ENCODE measurements at regions not wholly inside any gene's neighbourhood (a gene's known extent, or its start where the extent isn't known, plus 50 kb on each side); places are given as distances from the start of the nearest gene placed in this dataset.
"Not testable (repeated sequence)": the region's sequence is repeated elsewhere in the genome, so short reads cannot be mapped to it uniquely, and the experiment has no call there.

- not testable (repeated sequence) for DNase-seq
Measured at GRCh38 chr1:206314951-206315636, 111.8 kb downstream of the SRGAP2 start.

GRCh38 chr1:206316901-206317300, 113.6 kb downstream of the SRGAP2 start:
- DNase-seq, result not testable (repeated sequence)

GRCh38 chr1:206317878-206318514, 114.7 kb downstream of the SRGAP2 start:
- not testable (repeated sequence) for DNase-seq

DNA sequence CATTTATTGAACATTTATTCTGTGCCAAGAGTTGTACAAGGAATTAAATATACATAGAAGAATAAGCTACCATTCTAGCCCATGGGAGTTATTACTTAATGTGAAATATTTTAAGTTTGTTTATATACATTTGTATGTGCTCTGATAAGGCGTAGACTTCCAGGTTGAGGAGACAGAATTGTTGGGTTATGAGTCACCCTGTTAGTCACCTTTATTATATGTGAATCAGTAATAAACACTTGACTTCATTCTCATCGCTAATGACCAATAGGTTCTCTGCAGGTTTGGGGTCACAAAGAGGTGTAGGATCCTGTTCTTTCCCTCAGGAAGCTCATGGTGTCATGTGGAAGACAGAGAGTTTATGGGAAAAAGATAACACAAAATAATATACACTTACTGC, 116.9 kb downstream of the SRGAP2 start:
- DNase-seq, result not testable (repeated sequence)

DNA sequence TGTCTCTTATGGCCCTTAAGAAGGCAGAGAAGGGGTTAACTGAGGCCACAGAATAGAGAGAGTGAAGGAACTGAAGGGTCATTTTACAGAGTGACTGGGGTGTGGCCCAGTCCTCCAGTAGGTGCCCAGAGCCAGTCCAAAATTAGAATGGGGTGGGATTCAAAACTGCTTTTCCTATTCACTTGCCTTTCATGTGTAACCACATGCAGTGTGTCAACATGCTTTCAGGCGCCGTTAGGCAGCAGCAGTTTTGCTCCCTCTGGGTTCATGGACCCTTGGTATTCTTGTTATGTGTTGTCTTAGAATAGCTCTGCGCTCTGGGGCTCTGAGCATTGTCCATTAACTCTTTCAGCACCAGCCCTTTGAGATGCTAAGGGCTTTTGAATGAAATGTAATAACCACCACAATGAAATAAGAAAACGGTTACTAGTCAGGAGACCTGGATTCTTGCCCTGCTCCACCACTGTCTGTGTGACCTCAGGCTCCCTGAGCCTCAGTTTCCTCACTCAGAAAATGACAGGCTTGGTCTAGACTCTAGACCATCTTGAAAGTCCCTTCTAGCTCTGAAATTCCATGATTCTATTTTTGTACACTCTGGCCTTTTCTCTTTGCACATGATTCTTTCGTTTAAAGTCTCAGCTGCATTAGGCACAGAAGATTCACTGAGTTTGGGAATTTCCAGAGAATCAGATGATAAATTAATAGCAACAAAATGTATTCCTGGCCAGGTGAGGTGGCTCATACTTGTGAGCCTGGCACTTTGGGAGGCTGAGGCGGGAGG, 123.0 kb downstream of the SRGAP2 start:
- not testable (repeated sequence) for DNase-seq

GRCh38 chr1:206331597-206331996, 128.3 kb downstream of the SRGAP2 start:
- not testable (repeated sequence) for DNase-seq

GRCh38 chr1:206333316-206333715, 130.0 kb downstream of the SRGAP2 start:
- DNase-seq, result not testable (repeated sequence)

DNA sequence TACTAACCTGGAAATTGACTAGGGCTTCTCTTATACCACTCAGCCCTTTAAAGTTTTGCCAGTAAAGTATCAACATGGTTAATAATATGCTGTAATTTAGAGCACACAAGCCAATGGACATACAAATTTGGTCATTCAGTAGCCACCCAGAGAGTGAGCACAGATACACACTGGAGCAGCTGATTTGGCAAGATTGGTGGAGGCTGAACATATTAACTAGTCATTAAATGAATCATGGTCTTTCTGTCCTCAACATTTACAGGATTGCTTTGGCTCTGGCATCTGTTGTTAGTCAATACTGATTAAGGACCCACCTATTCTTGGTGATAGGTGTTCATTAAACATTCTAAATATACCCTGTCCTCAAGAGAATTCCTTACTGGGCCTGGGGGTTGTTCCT, 130.6 kb downstream of the SRGAP2 start:
- not testable (repeated sequence) for DNase-seq

GRCh38 chr1:206334481-206334880, 131.1 kb downstream of the SRGAP2 start:
- DNase-seq, result not testable (repeated sequence)

GRCh38 chr1:206335162-206335561, 131.8 kb downstream of the SRGAP2 start:
- DNase-seq, result not testable (repeated sequence)

DNA sequence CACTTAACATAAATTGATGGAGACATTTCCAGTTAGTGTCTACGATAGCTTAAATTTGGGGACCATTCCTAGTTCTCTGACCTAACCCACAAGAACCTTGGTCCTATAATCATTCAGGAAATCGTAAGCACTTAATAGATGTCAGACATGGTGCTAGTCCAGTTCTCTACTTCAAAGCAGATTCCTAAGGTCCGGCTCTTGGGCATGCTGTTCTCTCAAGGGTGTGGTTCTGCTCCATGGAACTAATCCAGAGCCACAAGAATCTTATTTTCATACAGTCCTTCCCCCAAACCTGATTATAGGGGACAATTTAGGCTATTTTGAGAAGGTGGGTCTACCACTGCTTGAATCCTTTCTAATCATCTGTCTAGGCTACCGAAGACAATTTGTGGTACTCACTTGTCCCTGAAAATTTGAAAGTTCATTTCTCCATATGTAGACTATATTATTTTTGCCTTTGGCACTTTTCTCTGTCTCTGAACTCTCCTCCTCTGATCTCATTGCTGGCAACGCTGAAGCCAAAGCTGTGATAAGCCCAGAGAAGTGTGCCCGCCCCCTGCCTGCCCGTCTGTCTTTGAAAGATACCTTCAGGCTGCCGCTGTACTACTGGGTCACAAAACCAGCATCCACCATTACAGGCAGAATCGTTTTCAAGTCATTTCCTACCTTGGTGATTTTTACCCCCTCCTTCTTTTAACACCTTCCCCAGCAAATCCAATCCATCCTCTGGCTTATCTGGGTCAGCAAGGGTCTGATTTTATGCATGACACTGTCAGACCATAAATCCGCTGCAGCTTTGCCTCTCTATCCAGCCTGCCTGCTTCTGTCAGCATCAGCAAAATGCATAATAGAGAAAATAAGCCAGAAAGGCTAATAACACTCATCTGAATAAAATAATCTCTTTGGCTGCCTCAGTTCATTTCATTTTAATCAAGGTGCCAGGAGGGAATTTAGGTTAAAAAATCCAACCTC, 132.8 kb downstream of the SRGAP2 start:
- DNase-seq, result not testable (repeated sequence)

- DNase-seq, result not testable (repeated sequence)
Measured at GRCh38 chr1:206337024-206337423, 133.3 kb upstream of the IKBKE start.

DNA sequence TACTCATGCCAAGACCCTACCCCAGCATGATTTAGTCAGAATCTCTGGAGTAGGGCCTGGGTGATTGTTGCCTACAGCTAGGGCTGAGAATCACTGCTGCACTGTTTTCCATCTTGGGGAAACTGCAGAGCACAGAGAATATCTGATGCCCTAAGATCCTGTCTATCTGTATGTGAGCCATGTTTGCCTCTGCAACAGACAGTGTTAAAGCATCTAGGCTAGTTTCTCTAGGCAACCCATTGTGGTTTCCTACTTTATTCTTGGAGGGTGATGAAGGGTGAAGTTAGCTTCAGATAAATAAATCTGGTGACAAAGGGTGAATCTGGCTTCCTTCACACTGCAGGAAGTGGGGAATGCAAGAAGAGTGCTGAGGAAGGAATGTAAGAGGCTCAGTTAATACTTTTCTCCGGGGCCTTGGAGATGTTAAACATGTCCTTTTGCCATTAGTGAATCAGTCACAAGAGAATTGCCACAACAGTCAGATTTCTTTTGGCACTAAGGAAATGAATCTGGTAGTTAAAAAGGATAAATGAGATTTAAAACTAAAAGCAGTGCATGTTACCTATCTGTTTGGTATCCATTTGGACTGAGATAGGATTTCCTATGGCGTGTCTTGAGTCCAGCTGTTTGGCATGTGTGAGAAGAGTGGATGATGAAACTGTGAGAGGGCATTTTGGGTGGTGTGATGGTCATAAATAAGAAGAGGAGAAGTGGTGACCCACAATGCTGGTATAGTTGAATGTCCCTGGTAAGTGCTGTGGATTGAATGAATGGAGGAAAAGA, 119.6 kb upstream of the IKBKE start:
- peak; percentile 32 for DNase-seq

GRCh38 chr1:206351276-206352052, 118.8 kb upstream of the IKBKE start:
- not testable (repeated sequence) for DNase-seq

GRCh38 chr1:206356310-206356709, 114.0 kb upstream of the IKBKE start:
- DNase-seq, result peak; percentile 39

- not testable (repeated sequence) for DNase-seq
Measured at GRCh38 chr1:206357962-206358361, 112.3 kb upstream of the IKBKE start.

- not testable (repeated sequence) for DNase-seq
Measured at GRCh38 chr1:206358771-206359170, 111.5 kb upstream of the IKBKE start.

DNA sequence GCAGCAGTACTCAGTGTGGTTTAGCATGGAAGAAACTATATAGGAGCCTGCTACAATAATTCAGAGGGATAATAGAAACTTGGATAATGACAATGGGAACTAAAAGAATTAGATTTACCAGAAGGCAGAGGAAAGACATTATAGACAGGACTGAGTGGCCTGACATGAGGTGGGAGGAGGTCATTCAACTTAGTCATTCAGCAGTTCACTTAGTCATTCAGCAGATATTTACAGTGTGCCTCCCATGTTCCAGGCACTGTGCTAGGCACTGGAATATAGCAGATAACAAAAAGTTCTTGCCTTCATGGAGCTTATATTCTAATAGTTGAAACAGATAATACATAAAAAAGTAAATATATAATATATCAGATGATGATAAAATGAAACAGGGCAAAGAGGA, 110.9 kb upstream of the IKBKE start:
- not testable (repeated sequence) for DNase-seq

DNA sequence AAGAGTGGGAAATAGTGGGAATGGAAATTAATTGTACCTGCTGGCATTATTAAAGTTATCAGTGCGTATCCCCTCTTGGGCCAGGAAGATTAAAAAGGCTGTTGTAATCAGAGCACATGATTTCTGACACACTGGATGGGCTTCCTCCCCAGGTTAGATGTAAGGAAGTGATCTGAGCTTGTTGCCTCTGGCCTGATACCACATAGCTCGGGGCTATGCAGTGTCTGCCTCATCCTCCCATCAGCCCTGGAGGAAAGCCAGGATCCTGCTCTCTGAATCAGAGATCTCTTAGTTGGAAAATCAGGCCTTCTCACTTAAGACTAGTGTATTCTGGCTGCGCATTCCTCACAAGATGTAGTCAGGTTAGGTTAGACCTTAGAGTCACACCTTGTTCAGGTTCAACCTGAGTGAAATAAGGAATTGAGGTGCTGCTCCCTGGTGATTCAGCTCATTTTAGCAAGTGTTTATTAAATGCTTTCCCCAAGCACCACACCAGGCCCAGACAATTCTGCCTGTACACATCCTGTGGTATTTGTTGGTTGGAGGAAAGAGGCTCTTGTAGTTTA, 108.2 kb upstream of the IKBKE start:
- DNase-seq, result not testable (repeated sequence)

- DNase-seq, result not testable (repeated sequence)
Measured at GRCh38 chr1:206362994-206363393, 107.3 kb upstream of the IKBKE start.

Data from HCEC 1CT (cell line).